Testis (tissue), 2 donors: ENCODE measurements at regions not wholly inside any gene's neighbourhood (a gene's known extent, or its start where the extent isn't known, plus 50 kb on each side); places are given as distances from the start of the nearest gene placed in this dataset.

Experiments
- DNase-seq: peaks from one replicate; pipeline ENCODE4 v3.0.0-alpha.2; 2019
- H3K27ac ChIP-seq, 2 donors: fragments of 200-600 bp; sonication (generic); one replicate each; pipeline ENCODE4 v1.5.1; 2019
- H3K27me3 ChIP-seq: fragments of 200-600 bp; sonication (generic); one replicate; pipeline ENCODE4 v1.5.1; 2019
- H3K36me3 ChIP-seq: fragments of 200-600 bp; sonication (generic); one replicate; pipeline ENCODE4 v1.5.1; 2017; ENCODE audit warnings: low read depth; ENCODE audit errors: missing control alignments
- H3K4me1 ChIP-seq: fragments of 200-600 bp; sonication (generic); one replicate; pipeline ENCODE4 v1.5.1; 2019
- H3K4me3 ChIP-seq, 2 donors: fragments of 200-600 bp; sonication (generic); one replicate each; pipeline ENCODE4 v1.5.1; 2017 to 2019
- H3K9me3 ChIP-seq: fragments of 200-600 bp; sonication (generic); one replicate; pipeline ENCODE4 v1.5.1; 2017
- CTCF ChIP-seq, 3 experiments: fragments of 450-650 bp in 2 of 3; fragments of 200-600 bp in 1 of 3; sonication (generic) in 1 of 3; IDR thresholded peaks; one replicate each; pipeline ENCODE4 v1.5.1; 2016 to 2019; ENCODE audit warnings: antibody characterized with exemption in 3 of 3, mild to moderate bottlenecking in 2 of 3, moderate library complexity in 1 of 3
- POLR2A ChIP-seq: fragments of 450-650 bp; IDR thresholded peaks from one replicate; pipeline ENCODE4 v1.6.1; 2017; ENCODE audit warnings: antibody characterized with exemption, mild to moderate bottlenecking, moderate library complexity
- WGBS, 2 donors: methylation state at CpG; one replicate each; pipeline ENCODE4 v1.1.5; 2018; 5-methylcytosine and 5-hydroxymethylcytosine counted together
- intact Hi-C: fragments of 100-400 bp; cut with DNase I; formaldehyde crosslinking; loops from one replicate; pipeline ENCODE4 v1.15.1; 2023; ENCODE audit warnings: low total_unique reads

GRCh38 chr15:35624881-35625280 is 78.9 kb upstream of the DPH6 start:
- no peaks in the 10 kb centered on the region for H3K4me1 ChIP-seq
- H3K27me3 ChIP-seq: no peaks in the 10 kb centered on the region
- no peaks in the 10 kb centered on the region for H3K9me3 ChIP-seq
- WGBS, 2 donors: 96 to 97% methylated on average over 3 of the region's 3 CpGs
- no peak for DNase-seq
- H3K36me3 ChIP-seq: no peaks in the 10 kb centered on the region
- H3K4me3 ChIP-seq: no peak overlapping the region
- TF ChIP-seq CTCF (IDR thresholded peaks at IDR 0.05): no peak
- intact Hi-C loops: no loop called here
- H3K27ac ChIP-seq: no peak overlapping the region

- no peaks in the 10 kb centered on the region for H3K4me1 ChIP-seq
- 42 to 63% methylated on average over 7 of the region's 7 CpGs for WGBS, 2 donors
- no peak for TF ChIP-seq CTCF (IDR thresholded peaks at IDR 0.05)
- TF ChIP-seq POLR2A: no peak
These were observed 80.8 kb upstream of the DPH6 start for GRCh38 chr15:35626571-35627318.

GRCh38 chr15:35627696-35628095 is 81.7 kb upstream of the DPH6 start:
- Histone ChIP-seq H3K4me1 (no peaks in the 10 kb centered on the region), H3K27me3 (no peaks in the 10 kb centered on the region), H3K36me3 (no peaks in the 10 kb centered on the region), H3K9me3 (no peaks in the 10 kb centered on the region), H3K27ac (no peak overlapping the region), H3K4me3 (no peak overlapping the region)
- no peak for DNase-seq
- intact Hi-C loops: no loop called here
- TF ChIP-seq CTCF (IDR thresholded peaks at IDR 0.05) (no peak), POLR2A (no peak)
- 63 to 73% methylated on average over 2 of the region's 2 CpGs for WGBS, 2 donors

More at GRCh38 chr15:35626571-35627318, 80.8 kb upstream of the DPH6 start:
- Histone ChIP-seq H3K9me3 (no peaks in the 10 kb centered on the region), H3K27ac (no peak overlapping the region), H3K36me3 (no peaks in the 10 kb centered on the region), H3K27me3 (no peaks in the 10 kb centered on the region), H3K4me3 (no peak overlapping the region)
- intact Hi-C loops: no loop called here
- no peak for DNase-seq

GRCh38 chr15:35629766-35630165 is 83.8 kb upstream of the DPH6 start:
- H3K36me3 ChIP-seq: no peaks in the 10 kb centered on the region
- no peaks in the 10 kb centered on the region for H3K27me3 ChIP-seq
- H3K4me3 ChIP-seq: no peak overlapping the region
- intact Hi-C loops: no loop called here
- 81 to 82% methylated on average over 3 of the region's 3 CpGs for WGBS, 2 donors
- TF ChIP-seq CTCF (IDR thresholded peaks at IDR 0.05) (no peak), POLR2A (no peak)
- no peak for DNase-seq
- H3K4me1 ChIP-seq: no peaks in the 10 kb centered on the region
- no peak overlapping the region for H3K27ac ChIP-seq
- H3K9me3 ChIP-seq: no peaks in the 10 kb centered on the region

GRCh38 chr15:35630532-35630931 is 84.6 kb upstream of the DPH6 start:
- H3K27me3 ChIP-seq: no peaks in the 10 kb centered on the region
- 70 to 93% methylated on average over 3 of the region's 3 CpGs for WGBS, 2 donors
- intact Hi-C loops: no loop called here
- no peaks in the 10 kb centered on the region for H3K36me3 ChIP-seq
- H3K27ac ChIP-seq: no peak overlapping the region
- TF ChIP-seq CTCF (IDR thresholded peaks at IDR 0.05): no peak
- no peak for TF ChIP-seq POLR2A
- no peak for DNase-seq
- no peaks in the 10 kb centered on the region for H3K4me1 ChIP-seq
- H3K4me3 ChIP-seq: no peak overlapping the region
- no peaks in the 10 kb centered on the region for H3K9me3 ChIP-seq
